TTC549 (cell line): ENCODE measurements at regions not wholly inside any gene's neighbourhood (a gene's known extent, or its start where the extent isn't known, plus 50 kb on each side); places are given as distances from the start of the nearest gene placed in this dataset.

Experiments used
- FAIRE-seq: peaks from 2 replicates; lab custom pipeline; 2012; peaks lifted over from hg19 to GRCh38; lab: Jason Lieb, UNC

GRCh38 chr14:22026527-22026926 is 352.9 kb upstream of the OR4E1 start:
- no peak for FAIRE-seq

GRCh38 chr14:22025879-22026278 is 352.3 kb upstream of the OR4E1 start:
- no peak for FAIRE-seq

GRCh38 chr14:22024137-22024536 is 350.5 kb upstream of the OR4E1 start:
- FAIRE-seq, result no peak

- no peak for FAIRE-seq
Observed at GRCh38 chr14:22018890-22019289, 345.3 kb upstream of the OR4E1 start.

- no peak for FAIRE-seq
Observed at GRCh38 chr14:22012452-22012851, 338.8 kb upstream of the OR4E1 start.

- no peak for FAIRE-seq
Observed at GRCh38 chr14:22011253-22011642, 337.6 kb upstream of the OR4E1 start.

GRCh38 chr14:22010545-22011252 is 337.1 kb upstream of the OR4E1 start:
- no peak for FAIRE-seq

- no peak for FAIRE-seq
Observed at GRCh38 chr14:22008766-22009165, 335.1 kb upstream of the OR4E1 start.

- FAIRE-seq, result no peak
Observed at GRCh38 chr14:22007784-22008412, 334.3 kb upstream of the OR4E1 start.

- FAIRE-seq, result no peak
Observed at GRCh38 chr14:22007363-22007762, 333.7 kb upstream of the OR4E1 start.

- FAIRE-seq, result no peak
Observed at GRCh38 chr14:22003461-22003860, 329.8 kb upstream of the OR4E1 start.

- FAIRE-seq, result no peak
Observed at GRCh38 chr14:22002860-22003284, 329.3 kb upstream of the OR4E1 start.

- FAIRE-seq, result no peak
Observed at GRCh38 chr14:21999402-21999801, 325.8 kb upstream of the OR4E1 start.

- no peak for FAIRE-seq
Observed at GRCh38 chr14:21997300-21997699, 323.7 kb upstream of the OR4E1 start.

GRCh38 chr14:21995332-21995731 is 321.7 kb upstream of the OR4E1 start:
- FAIRE-seq, result no peak

- FAIRE-seq, result no peak
Observed at GRCh38 chr14:21993837-21994236, 320.2 kb upstream of the OR4E1 start.

GRCh38 chr14:21993070-21993469 is 319.5 kb upstream of the OR4E1 start:
- no peak for FAIRE-seq

- FAIRE-seq, result no peak
Observed at GRCh38 chr14:21991130-21991529, 317.5 kb upstream of the OR4E1 start.

- peak; percentile 67 for FAIRE-seq
Observed at GRCh38 chr14:21990116-21990515, 316.5 kb upstream of the OR4E1 start.

- FAIRE-seq, result no peak
Observed at GRCh38 chr14:21989090-21989489, 315.5 kb upstream of the OR4E1 start.

GRCh38 chr14:21988413-21988812 is 314.8 kb upstream of the OR4E1 start:
- FAIRE-seq, result no peak

GRCh38 chr14:21987937-21988336 is 314.3 kb upstream of the OR4E1 start:
- peak; percentile 41 for FAIRE-seq

- no peak for FAIRE-seq
Observed at GRCh38 chr14:21985081-21985480, 311.5 kb upstream of the OR4E1 start.

- FAIRE-seq, result no peak
Observed at GRCh38 chr14:21978999-21979314, 305.3 kb upstream of the OR4E1 start.
